GM12892 (cell line): ENCODE measurements at regions not wholly inside any gene's neighbourhood (a gene's known extent, or its start where the extent isn't known, plus 50 kb on each side); places are given as distances from the start of the nearest gene placed in this dataset.

Experiments
- POLR2A ChIP-seq: IDR thresholded peaks from 2 replicates; pipeline ENCODE4 v1.6.1; 2011; ENCODE audit warnings: low read depth, low read length, control low read depth
- POLR2AphosphoS5 ChIP-seq: IDR thresholded peaks from 2 replicates; pipeline ENCODE4 v1.6.1; 2011; ENCODE audit warnings: low read depth, low read length, control low read depth

DNA sequence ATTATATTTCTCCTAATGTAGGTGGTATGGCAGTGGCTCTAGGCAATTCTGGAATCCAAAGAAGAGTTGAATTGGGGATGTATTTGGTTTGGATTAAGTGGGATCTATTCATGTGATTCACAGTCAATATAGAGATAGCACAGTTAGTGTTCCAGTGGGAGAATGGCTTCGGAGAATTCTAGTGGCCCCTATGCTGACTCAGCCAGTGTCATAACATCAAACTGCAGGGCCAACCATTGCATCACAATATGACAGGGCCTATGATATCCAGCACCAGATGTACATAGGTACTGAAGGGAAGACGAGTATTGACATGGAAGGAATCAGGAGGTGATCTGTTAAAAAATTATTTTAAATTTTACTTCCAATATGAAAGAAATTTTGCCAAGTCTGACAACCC lies 302.8 kb upstream of the UBE2E2 start:
- TF ChIP-seq POLR2A (no peak), POLR2AphosphoS5 (no peak)
